Activated naive CD8-positive, alpha-beta T cell treated with anti-CD3 and anti-CD28 coated beads, Interleukin-2, amount 50 U/mL, for 24 hours (primary cell): ENCODE measurements at regions not wholly inside any gene's neighbourhood (a gene's known extent, or its start where the extent isn't known, plus 50 kb on each side); places are given as distances from the start of the nearest gene placed in this dataset.

ENCODE experiments used
- ATAC-seq: fragments of 150-1000 bp; cut with Tn5 transposase; one replicate; pipeline ENCODE4 v1.10.0; 2021
- DNase-seq: peaks from one replicate; pipeline ENCODE4 v3.0.0; 2021
- H3K27ac Mint-ChIP-seq: one replicate; pipeline ENCODE4 v1.8.0; 2021; ENCODE audit warnings: mild to moderate bottlenecking, mixed read lengths
- H3K27me3 Mint-ChIP-seq: one replicate; pipeline ENCODE4 v1.8.0; 2021; ENCODE audit warnings: mixed read lengths
- H3K36me3 Mint-ChIP-seq: one replicate; pipeline ENCODE4 v1.8.0; 2021; ENCODE audit warnings: low read depth, mixed read lengths
- H3K4me1 Mint-ChIP-seq: one replicate; pipeline ENCODE4 v1.8.0; 2021; ENCODE audit warnings: mixed read lengths
- H3K4me3 Mint-ChIP-seq: one replicate; pipeline ENCODE4 v1.8.0; 2021; ENCODE audit warnings: mild to moderate bottlenecking, moderate library complexity, mixed read lengths
- H3K9me3 Mint-ChIP-seq: one replicate; pipeline ENCODE4 v1.8.0; 2021; ENCODE audit warnings: mixed read lengths

- no peaks in the 10 kb centered on the region for H3K9me3 Mint-ChIP-seq
- H3K4me1 Mint-ChIP-seq = no peaks in the 10 kb centered on the region
- ATAC-seq = no peak
- no peaks in the 10 kb centered on the region for H3K36me3 Mint-ChIP-seq
- no peak for DNase-seq
- H3K27ac Mint-ChIP-seq = no peak overlapping the region
- H3K4me3 Mint-ChIP-seq = no peak overlapping the region
- peaks cover 2% of the 10 kb centered on the region for H3K27me3 Mint-ChIP-seq
Observed at GRCh38 chr5:68475476-68475983, 260.0 kb downstream of the PIK3R1 start.

GRCh38 chr5:68476854-68477253, 261.3 kb downstream of the PIK3R1 start:
- H3K4me3 Mint-ChIP-seq = no peak overlapping the region
- H3K9me3 Mint-ChIP-seq = no peaks in the 10 kb centered on the region
- ATAC-seq (no peak), DNase-seq (no peak)
- H3K4me1 Mint-ChIP-seq = no peaks in the 10 kb centered on the region
- no peaks in the 10 kb centered on the region for H3K36me3 Mint-ChIP-seq
- H3K27ac Mint-ChIP-seq = no peak overlapping the region
- H3K27me3 Mint-ChIP-seq = no peaks in the 10 kb centered on the region

GRCh38 chr5:68478301-68479095, 262.9 kb downstream of the PIK3R1 start:
- Mint-ChIP-seq H3K9me3 (no peaks in the 10 kb centered on the region), H3K27ac (no peak overlapping the region), H3K36me3 (no peaks in the 10 kb centered on the region), H3K4me1 (no peaks in the 10 kb centered on the region), H3K27me3 (peaks cover 3% of the 10 kb centered on the region), H3K4me3 (no peak overlapping the region)
- ATAC-seq = no peak
- no peak for DNase-seq

- Mint-ChIP-seq H3K27ac (no peak overlapping the region), H3K4me1 (no peaks in the 10 kb centered on the region), H3K36me3 (no peaks in the 10 kb centered on the region), H3K27me3 (peaks cover 3% of the 10 kb centered on the region), H3K9me3 (no peaks in the 10 kb centered on the region), H3K4me3 (no peak overlapping the region)
- no peak for DNase-seq
- no peak for ATAC-seq
Observed at GRCh38 chr5:68479524-68479923, 264.0 kb downstream of the PIK3R1 start.

- Mint-ChIP-seq H3K9me3 (no peaks in the 10 kb centered on the region), H3K4me3 (no peak overlapping the region), H3K27me3 (peaks cover 3% of the 10 kb centered on the region), H3K27ac (no peak overlapping the region), H3K36me3 (no peaks in the 10 kb centered on the region), H3K4me1 (no peaks in the 10 kb centered on the region)
- no peak for ATAC-seq
- DNase-seq = no peak
Observed at GRCh38 chr5:68480335-68480940, 264.9 kb downstream of the PIK3R1 start.

GRCh38 chr5:68482199-68482598, 266.6 kb downstream of the PIK3R1 start:
- no peaks in the 10 kb centered on the region for H3K9me3 Mint-ChIP-seq
- H3K4me3 Mint-ChIP-seq = no peak overlapping the region
- no peak overlapping the region for H3K27ac Mint-ChIP-seq
- H3K4me1 Mint-ChIP-seq = no peaks in the 10 kb centered on the region
- peaks cover 3% of the 10 kb centered on the region for H3K27me3 Mint-ChIP-seq
- ATAC-seq = no peak
- no peak for DNase-seq
- no peaks in the 10 kb centered on the region for H3K36me3 Mint-ChIP-seq

- Mint-ChIP-seq H3K36me3 (no peaks in the 10 kb centered on the region), H3K27ac (no peak overlapping the region), H3K4me3 (no peak overlapping the region), H3K9me3 (peaks cover 12% of the 10 kb centered on the region), H3K4me1 (no peaks in the 10 kb centered on the region), H3K27me3 (peaks cover 7% of the 10 kb centered on the region)
- no peak for ATAC-seq
- DNase-seq = no peak
Observed at GRCh38 chr5:68484307-68485068, 268.9 kb downstream of the PIK3R1 start.

GRCh38 chr5:68489556-68489955, 274.0 kb downstream of the PIK3R1 start:
- ATAC-seq = no peak
- Mint-ChIP-seq H3K27ac (no peak overlapping the region), H3K27me3 (peaks cover 7% of the 10 kb centered on the region), H3K9me3 (peaks cover 12% of the 10 kb centered on the region), H3K36me3 (no peaks in the 10 kb centered on the region), H3K4me1 (no peaks in the 10 kb centered on the region), H3K4me3 (no peak overlapping the region)
- no peak for DNase-seq

- Mint-ChIP-seq H3K27ac (no peak overlapping the region), H3K4me1 (no peaks in the 10 kb centered on the region), H3K27me3 (peaks cover 7% of the 10 kb centered on the region), H3K36me3 (no peaks in the 10 kb centered on the region), H3K9me3 (peaks cover 12% of the 10 kb centered on the region), H3K4me3 (no peak overlapping the region)
- no peak for ATAC-seq
- no peak for DNase-seq
Observed at GRCh38 chr5:68490406-68490805, 274.9 kb downstream of the PIK3R1 start.

GRCh38 chr5:68494771-68495170, 279.2 kb downstream of the PIK3R1 start:
- Mint-ChIP-seq H3K27ac (no peak overlapping the region), H3K4me1 (no peaks in the 10 kb centered on the region), H3K9me3 (peaks cover 21% of the 10 kb centered on the region), H3K36me3 (peaks cover 7% of the 10 kb centered on the region), H3K27me3 (peaks cover 4% of the 10 kb centered on the region), H3K4me3 (no peak overlapping the region)
- DNase-seq = no peak
- ATAC-seq = no peak

- Mint-ChIP-seq H3K9me3 (peaks cover 24% of the 10 kb centered on the region), H3K27me3 (no peaks in the 10 kb centered on the region), H3K4me3 (no peak overlapping the region), H3K27ac (no peak overlapping the region), H3K4me1 (no peaks in the 10 kb centered on the region), H3K36me3 (peaks cover 7% of the 10 kb centered on the region)
- DNase-seq = no peak
- ATAC-seq = no peak
Observed at GRCh38 chr5:68499987-68500386, 284.4 kb downstream of the PIK3R1 start.

GRCh38 chr5:68500813-68501212, 285.3 kb downstream of the PIK3R1 start:
- DNase-seq = no peak
- no peaks in the 10 kb centered on the region for H3K4me1 Mint-ChIP-seq
- no peak for ATAC-seq
- H3K27me3 Mint-ChIP-seq = no peaks in the 10 kb centered on the region
- H3K36me3 Mint-ChIP-seq = peaks cover 7% of the 10 kb centered on the region
- no peak overlapping the region for H3K4me3 Mint-ChIP-seq
- no peak overlapping the region for H3K27ac Mint-ChIP-seq
- H3K9me3 Mint-ChIP-seq = peaks cover 24% of the 10 kb centered on the region

GRCh38 chr5:68502531-68502930, 287.0 kb downstream of the PIK3R1 start:
- no peak overlapping the region for H3K4me3 Mint-ChIP-seq
- no peak for ATAC-seq
- H3K4me1 Mint-ChIP-seq = no peaks in the 10 kb centered on the region
- H3K27ac Mint-ChIP-seq = no peak overlapping the region
- DNase-seq = no peak
- peaks cover 2% of the 10 kb centered on the region for H3K36me3 Mint-ChIP-seq
- H3K27me3 Mint-ChIP-seq = no peaks in the 10 kb centered on the region
- H3K9me3 Mint-ChIP-seq = peaks cover 14% of the 10 kb centered on the region

- Mint-ChIP-seq H3K36me3 (no peaks in the 10 kb centered on the region), H3K4me3 (no peak overlapping the region), H3K27me3 (no peaks in the 10 kb centered on the region), H3K27ac (no peak overlapping the region), H3K9me3 (peaks cover 4% of the 10 kb centered on the region), H3K4me1 (no peaks in the 10 kb centered on the region)
- ATAC-seq = no peak
- DNase-seq = no peak
Observed at GRCh38 chr5:68504306-68504705, 288.8 kb downstream of the PIK3R1 start.
